ENCODE measurements at regions not wholly inside any gene's neighbourhood (a gene's known extent, or its start where the extent isn't known, plus 50 kb on each side); places are given as distances from the start of the nearest gene placed in this dataset.
"Not testable (repeated sequence)": the region's sequence is repeated elsewhere in the genome, so short reads cannot be mapped to it uniquely, and the experiment has no call there.

GRCh38 chr6:122185458-122185857 is 214.0 kb upstream of the HSF2 start:
- not testable (repeated sequence) for TF ChIP-seq POLR2A (IDR thresholded peaks at IDR 0.05; ENCODE audit: low read length); GATA1 (IDR thresholded peaks at IDR 0.05; ENCODE audit: low read depth, low read length)

Data from erythroblast (primary cell).